Kidney epithelial cell (primary cell): ENCODE measurements at regions not wholly inside any gene's neighbourhood (a gene's known extent, or its start where the extent isn't known, plus 50 kb on each side); places are given as distances from the start of the nearest gene placed in this dataset.

Experiments
- DNase-seq: peaks from one replicate; pipeline ENCODE4 v3.0.0-alpha.2; 2010; ENCODE audit warnings: low read depth
- H3K27me3 ChIP-seq: 2 replicates; pipeline ENCODE4 v1.6.0; 2011; ENCODE audit warnings: low read length; ENCODE audit not compliant: control insufficient read depth, insufficient read depth
- H3K36me3 ChIP-seq: 2 replicates; pipeline ENCODE4 v1.5.1; 2011; ENCODE audit warnings: low read length; ENCODE audit not compliant: control insufficient read depth, insufficient read depth
- H3K4me3 ChIP-seq: 2 replicates; pipeline ENCODE4 v1.5.1; 2011; ENCODE audit warnings: low read depth, mild to moderate bottlenecking, control low read depth, low read length
- TF ChIP-seq, protein P1 (sequence below): IDR thresholded peaks from 2 replicates; pipeline ENCODE4 v1.5.1; 2011; ENCODE audit warnings: mild to moderate bottlenecking, moderate library complexity, low read length, control low read depth, inconsistent platforms; ENCODE audit not compliant: insufficient read depth, poor library complexity, severe bottlenecking

DNA sequence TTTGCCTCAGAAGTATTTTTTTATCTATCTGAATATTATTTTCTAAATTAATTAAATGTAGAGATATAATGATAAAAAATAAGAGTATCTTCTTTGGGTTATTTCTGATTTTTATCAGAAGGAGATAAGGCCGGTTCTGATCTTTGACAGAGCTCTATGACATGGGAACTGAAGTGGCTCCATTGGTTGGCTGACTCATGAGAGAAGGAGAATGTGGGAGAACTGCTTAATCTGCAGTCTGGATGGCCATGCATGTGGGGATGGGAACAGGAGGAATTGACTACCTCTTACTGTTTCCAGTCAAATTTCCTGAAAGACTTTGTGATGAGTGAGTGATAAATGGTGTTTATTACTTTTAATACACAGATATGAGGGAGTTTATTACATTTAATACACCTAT, 155.8 kb upstream of the ATP2B1 start:
- Histone ChIP-seq H3K27me3 (no peaks in the 10 kb centered on the region), H3K36me3 (no peaks in the 10 kb centered on the region), H3K4me3 (no peak overlapping the region)
- DNase-seq, result no peak
- TF ChIP-seq, protein P1, sequence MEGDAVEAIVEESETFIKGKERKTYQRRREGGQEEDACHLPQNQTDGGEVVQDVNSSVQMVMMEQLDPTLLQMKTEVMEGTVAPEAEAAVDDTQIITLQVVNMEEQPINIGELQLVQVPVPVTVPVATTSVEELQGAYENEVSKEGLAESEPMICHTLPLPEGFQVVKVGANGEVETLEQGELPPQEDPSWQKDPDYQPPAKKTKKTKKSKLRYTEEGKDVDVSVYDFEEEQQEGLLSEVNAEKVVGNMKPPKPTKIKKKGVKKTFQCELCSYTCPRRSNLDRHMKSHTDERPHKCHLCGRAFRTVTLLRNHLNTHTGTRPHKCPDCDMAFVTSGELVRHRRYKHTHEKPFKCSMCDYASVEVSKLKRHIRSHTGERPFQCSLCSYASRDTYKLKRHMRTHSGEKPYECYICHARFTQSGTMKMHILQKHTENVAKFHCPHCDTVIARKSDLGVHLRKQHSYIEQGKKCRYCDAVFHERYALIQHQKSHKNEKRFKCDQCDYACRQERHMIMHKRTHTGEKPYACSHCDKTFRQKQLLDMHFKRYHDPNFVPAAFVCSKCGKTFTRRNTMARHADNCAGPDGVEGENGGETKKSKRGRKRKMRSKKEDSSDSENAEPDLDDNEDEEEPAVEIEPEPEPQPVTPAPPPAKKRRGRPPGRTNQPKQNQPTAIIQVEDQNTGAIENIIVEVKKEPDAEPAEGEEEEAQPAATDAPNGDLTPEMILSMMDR, result no peak

DNA sequence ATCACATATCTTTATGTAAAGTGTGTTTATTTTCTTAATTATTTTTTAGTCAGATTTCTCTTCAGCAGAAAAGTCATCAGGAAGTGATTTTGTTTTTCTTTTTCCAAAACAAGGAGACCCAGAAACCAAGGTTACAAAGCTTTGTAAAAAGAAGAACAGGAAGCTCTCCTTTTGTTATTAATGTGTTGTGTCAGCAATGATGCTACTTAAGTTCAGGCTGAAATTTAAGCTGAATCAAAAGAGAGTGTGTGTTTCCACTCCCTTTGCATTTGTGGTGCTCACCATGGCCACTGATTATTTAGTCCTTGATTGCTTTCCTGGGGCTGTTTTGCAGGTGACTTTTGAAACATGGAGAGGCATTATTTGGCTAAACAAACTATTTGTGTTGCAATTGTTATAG, 155.3 kb upstream of the ATP2B1 start:
- TF ChIP-seq, protein P1, result no peak
- Histone ChIP-seq H3K4me3 (no peak overlapping the region), H3K36me3 (no peaks in the 10 kb centered on the region), H3K27me3 (no peaks in the 10 kb centered on the region)
- DNase-seq, result no peak

DNA sequence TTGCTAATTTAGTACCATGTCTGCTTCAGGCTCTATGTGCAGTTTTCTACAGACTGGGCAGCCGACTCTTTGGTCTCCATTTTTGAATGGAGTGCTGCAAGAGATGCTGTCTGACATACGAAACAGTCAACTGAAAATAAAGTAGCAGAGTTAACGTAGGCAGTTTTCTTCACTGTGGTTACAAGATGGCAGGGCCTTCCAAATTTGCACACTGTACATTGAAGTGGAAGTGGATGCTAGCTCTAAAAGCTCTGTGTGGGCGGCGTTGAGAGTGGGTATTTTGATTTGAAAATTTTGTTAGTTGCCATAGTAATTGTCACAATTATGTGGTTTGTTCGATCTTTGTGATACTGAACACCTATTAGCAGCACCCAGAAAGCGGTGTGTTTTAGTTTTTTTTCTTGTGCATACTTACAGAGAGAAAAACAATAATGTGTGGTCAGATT, 154.9 kb upstream of the ATP2B1 start:
- Histone ChIP-seq H3K27me3 (no peaks in the 10 kb centered on the region), H3K36me3 (no peaks in the 10 kb centered on the region), H3K4me3 (no peak overlapping the region)
- DNase-seq, result no peak
- TF ChIP-seq, protein P1, result no peak

DNA sequence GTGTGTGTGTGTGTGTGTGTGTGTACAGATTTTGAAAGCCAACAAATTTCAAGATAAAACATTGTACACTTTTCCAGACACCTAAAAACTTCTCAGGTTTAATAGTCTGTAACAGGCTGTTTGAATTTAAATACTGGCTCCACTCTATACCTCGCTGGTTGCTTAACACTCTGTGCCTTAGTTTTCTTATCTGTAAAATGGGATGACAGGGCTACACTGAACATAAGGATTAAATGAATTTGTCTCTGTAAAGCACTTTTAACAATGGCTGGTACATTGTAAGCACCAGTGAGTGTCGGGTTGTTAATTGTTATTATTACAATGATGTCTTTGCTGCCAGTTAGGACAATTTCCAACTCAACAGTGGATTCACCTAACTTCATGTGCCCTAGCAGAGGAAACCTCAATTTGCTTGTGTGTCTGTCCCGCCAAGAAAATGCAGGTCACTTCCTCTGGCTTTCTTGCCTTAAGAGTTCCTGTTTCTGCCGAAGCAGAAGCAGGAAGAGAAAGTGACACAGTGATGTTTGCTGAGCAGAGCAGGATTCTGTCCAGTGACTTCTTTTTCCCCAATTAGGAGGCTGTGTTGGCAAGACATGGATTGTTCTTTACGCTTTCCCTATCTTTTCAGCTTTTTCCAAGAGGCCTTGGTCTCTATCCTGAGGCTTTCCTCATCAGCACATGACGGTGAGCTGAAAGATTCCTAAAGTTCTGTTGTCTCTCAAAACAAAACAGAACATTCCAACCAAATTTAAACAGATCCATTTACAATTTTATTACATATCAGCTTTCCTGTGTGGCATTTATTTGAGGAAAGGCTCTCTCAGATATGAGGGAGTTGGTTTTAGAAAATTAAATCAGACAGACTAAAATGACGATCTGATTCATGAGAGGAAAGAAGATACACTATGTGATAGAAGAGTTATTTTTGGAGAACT, 154.1 kb upstream of the ATP2B1 start:
- no peak overlapping the region for H3K4me3 ChIP-seq
- no peaks in the 10 kb centered on the region for H3K36me3 ChIP-seq
- no peak for DNase-seq
- TF ChIP-seq, protein P1, result no peak
- no peaks in the 10 kb centered on the region for H3K27me3 ChIP-seq

DNA sequence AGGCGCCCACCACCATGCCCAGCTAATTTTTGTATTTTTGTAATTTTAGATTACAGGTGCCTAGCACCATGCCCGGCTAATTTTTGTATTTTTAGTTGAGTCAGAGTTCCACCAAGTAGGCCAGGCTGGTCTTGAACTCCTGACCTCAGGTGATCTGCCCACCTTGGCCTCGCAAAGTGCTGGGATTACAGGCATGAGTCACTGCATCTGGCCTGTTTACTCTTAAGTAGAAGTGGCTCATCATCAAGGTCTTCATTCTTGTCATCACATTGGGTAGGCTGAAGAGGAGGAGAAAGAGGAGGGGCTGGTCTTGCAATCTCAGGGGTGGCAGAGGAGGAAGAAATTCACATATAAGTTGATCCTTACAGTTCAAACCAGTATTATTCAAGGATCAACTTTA, 152.4 kb upstream of the ATP2B1 start:
- TF ChIP-seq, protein P1, result no peak
- Histone ChIP-seq H3K4me3 (no peak overlapping the region), H3K36me3 (no peaks in the 10 kb centered on the region), H3K27me3 (no peaks in the 10 kb centered on the region)
- no peak for DNase-seq

GRCh38 chr12:89859508-89860220, 151.0 kb upstream of the ATP2B1 start:
- TF ChIP-seq, protein P1, result no peak
- no peak overlapping the region for H3K4me3 ChIP-seq
- no peaks in the 10 kb centered on the region for H3K27me3 ChIP-seq
- H3K36me3 ChIP-seq, result no peaks in the 10 kb centered on the region
- DNase-seq, result no peak
